ENCODE measurements at regions not wholly inside any gene's neighbourhood (a gene's known extent, or its start where the extent isn't known, plus 50 kb on each side); places are given as distances from the start of the nearest gene placed in this dataset.
A peak's percentile ranks its signal among the peaks of the same experiment; 100 is the strongest.
"Not testable (repeated sequence)": the region's sequence is repeated elsewhere in the genome, so short reads cannot be mapped to it uniquely, and the experiment has no call there.

DNA sequence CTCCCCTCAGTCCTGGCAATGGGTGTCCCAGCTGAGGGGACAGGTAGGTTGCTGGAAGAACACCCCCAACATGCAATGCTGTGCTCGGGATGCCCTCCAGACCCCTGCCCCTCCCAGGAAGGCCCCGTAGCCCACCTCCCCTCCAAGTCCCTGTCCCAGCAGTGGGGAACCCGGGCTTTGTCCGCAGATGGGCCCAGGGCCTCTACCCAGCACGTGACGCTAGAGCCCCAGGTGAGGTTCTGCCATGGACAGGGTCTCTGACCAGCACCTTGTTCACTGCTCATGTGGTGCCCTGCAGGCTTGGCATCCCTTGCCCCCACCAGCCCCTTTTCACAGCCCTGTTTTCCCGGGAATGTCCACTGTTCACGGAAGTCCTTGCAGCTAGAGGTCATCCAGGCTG is 220.0 kb upstream of the SGCG start:
- DNase-seq: no peak

DNA sequence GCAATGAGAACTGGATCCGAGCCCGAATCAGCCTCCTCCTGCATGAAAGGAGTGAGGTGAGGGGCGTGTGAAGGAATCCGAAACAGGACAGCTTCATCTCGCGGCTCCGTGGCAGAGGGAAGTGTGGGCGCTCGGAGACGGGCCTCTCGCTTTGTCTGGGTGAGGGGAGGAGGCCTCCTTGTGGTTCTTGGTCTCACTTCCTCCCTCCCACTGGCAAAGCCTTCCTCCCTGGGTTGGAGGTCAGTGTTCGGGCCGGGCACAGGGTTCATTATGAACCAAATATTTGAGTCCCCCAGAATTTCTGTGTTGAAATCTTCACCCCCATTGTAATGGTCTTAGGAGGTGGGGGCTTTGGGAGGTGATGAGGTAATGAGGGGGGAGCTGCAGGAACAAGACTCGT is 219.4 kb upstream of the SGCG start:
- not testable (repeated sequence) for DNase-seq

DNA sequence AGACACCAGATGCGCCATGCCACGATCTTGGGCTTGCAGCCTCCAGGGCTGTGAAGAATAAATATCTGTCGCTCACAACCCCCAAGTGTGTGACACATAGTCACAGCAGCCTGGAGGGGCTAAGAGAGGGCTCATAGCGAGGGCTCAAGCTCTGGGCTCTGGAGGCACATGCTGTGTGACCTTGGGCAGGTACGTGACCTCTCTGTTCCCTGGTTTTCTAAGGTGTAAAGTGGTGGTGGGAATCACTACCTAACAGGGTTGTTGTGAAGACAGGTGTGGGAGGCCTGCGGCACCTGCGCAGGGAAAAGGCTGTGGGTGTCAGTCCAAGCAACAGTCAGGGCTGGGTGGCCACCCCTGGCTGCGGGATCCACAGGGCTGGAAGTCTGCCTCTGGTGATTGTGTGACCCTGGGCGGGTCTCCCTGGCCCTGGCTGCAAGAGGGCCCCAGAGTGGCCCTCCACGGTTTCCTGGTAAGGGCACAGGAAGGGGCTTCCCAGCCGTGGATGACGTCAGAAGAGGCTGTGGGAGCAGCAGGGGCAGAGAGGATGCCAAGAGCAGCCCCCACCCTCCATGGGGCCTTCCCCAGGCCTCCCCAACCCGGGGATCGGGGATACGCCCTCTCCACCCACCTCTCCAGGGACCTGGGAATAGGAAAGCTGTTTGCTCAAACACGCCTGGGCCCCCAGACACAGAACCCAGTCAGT is 218.8 kb upstream of the SGCG start:
- no peak for DNase-seq

DNA sequence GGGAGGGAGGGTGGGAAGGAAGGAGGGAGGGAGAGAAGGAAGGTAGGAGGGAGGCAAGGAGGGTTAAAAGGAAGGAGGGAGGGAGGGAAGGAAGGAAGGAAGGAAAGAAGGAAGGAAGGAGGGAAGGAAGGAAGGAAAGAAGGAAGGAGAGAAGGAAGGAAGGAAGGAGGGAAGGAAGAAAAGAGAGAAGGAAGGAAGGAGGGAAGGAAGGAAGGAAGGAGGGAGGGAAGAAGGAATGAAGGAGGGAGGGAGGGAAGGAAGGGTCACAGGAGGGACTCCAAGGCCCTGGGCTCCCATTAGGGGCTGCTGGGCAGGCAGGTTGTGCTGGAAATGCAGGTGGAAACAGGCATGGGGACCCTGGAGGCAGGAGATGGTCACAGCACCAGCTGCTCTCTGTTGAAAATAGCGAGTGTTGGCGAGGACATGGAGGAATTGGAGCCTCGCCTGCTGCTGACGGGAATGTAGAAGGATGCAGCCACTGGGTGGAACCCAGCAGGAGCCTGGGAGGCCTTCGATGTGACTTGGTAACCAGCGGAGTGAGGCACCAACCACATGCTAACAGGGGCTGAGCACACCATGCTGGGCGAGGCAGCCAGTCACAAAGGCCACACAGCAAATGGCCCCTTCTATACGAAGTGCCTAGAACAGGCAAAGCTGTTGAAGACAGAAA is 217.3 kb upstream of the SGCG start:
- DNase-seq: not testable (repeated sequence)

DNA sequence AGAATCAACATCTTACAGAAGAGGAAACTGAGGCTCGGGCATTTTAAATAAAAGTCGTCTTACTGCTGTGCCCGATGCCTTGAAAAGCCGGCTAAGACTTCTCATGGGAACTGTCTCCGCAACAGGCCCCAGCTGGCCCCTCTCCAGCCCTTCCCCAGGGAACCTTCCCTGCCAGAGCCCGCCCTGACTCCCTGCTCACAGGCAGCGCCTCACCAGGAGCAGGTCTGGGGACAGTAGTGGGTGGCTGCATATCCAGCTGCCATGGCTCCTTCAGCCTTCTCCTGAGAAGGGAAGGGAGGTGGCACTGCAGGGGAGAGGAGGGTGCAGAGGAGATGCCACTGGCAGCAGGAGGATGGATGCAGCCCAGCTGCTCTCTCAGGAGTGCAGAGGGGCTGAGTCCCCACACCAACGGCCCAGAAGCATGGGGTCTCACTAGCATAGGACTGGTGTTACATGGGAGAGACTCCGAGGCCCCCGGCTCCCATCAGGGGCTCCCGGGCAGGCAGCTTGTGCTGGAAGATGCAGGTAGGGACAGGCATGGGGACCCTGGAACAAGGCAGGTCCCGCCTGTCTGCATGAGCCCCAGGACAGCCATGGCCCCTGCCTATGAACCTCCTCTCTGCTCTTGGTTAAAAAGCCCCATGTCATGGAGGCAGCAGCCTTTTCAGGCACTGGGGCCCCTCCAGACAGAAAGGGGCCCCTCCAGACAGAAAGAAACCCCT is 216.4 kb upstream of the SGCG start:
- no peak for DNase-seq

DNA sequence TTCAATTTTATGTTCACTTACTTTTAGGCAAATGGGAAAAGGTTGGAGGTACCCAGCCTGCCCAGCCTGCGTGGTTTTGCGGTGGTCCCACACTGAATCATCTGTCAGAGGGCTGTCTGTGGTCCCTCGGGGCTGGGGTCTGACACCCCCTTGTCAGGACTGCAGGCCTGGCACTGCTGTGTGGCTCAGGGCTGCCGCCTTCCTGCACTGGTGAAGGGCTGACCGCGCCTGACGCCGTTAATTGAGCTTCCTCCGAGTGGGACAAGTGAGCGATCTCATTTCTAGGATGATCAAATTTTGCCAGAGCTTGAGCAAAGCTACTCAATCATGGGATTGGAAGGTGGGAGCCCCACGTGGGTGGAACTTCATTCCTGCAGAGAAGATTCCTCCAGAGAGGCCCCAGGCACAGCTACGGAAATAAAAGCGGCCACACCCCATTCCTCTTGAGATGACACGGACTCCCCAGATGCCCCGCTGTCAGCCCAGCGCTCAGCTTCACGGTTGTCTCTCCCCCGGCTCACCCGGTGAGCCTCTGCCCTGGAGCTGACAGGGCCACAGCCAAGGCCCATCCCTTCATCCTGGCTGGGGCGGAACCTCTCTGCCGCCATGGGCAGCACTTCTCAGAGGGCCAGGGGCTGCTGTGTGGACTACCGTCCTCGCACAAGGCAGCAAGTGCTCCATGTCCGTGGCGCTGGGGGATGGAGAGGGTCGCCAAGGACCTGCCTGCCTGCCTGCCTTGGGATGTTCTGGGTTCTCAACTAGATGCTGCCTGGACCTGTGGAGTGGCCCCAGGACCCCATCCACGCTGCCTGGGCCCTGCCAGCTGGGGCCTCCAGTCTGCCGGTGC is 215.5 kb upstream of the SGCG start:
- peak; percentile 11 for DNase-seq

DNA sequence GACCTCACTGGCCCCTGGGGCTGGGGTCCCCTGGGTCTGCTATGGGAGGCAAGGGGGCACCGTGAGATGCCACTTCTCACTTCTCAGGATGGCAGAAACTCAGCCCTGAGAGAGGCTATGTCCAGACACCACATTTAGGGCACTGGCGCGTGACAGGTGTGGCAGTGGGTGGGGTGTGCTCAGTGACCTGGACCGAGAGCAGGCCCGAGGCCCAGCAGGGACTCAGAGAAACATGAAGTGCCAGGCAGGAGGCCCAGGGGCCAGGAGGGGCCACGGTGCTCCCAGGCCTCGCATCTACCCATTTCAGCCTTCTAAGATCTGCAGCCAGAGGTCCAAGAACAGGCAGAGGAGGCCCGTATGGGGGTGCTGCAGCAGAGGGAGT is 214.9 kb upstream of the SGCG start:
- DNase-seq: not testable (repeated sequence)

DNA sequence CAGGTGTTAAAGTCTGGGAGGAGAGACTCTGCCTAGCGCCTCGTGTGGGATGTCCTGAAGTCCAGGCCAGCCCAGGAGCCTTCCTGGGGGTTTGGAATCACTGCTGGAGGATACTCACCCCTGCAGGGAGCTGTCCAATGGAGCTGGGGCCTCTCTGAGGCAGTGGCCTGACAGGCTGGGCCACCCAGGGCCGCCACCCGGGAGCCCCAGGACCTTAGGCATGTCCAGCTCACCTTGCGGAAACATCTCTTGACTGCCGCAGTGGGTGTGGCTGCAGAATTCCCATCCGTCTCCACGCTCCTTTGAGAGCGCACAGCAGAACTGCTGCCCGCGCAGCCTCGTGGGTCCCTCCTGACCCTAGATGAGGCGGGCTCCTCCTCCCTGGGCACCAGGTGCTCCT is 214.0 kb upstream of the SGCG start:
- DNase-seq: not testable (repeated sequence)

DNA sequence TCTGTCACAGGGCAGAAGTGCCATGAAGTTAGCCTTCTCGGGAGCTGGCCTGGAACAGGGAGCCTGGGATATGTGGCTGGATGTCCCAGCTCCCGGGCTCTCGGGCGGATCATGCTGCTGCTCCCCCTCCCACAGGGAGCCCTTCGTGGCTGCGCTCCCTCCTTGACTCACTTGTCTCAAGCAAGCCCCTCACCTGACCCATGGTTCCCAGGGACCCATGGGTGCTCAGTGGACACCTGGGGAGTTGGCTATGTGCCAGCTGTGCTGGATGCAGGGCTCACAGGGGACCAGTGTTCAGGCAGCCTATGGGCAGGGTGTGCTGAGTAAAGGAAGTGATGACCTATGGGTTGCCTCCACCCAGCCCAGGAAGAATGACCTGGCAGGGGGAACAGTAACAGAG is 213.1 kb upstream of the SGCG start:
- no peak for DNase-seq

DNA sequence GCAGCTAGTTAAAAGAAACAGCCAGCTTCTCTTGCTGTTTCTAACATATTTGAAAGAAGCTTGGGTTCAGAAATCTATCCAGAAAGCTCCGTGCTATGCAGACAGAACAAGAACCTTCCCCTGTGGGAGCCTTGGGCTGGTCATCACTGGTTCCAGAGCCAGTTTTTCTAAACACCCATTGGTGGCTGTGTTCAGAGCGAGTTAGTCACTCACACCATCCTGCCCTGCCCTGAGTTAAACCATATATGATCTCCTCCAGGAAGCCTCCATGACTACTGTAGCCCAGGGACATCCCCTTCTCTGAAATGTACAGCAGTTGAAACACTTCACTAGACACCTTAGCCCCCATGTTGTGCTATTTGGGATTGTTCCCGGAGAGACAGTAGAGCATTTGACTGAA is 200.8 kb upstream of the SGCG start:
- DNase-seq: no peak

DNA sequence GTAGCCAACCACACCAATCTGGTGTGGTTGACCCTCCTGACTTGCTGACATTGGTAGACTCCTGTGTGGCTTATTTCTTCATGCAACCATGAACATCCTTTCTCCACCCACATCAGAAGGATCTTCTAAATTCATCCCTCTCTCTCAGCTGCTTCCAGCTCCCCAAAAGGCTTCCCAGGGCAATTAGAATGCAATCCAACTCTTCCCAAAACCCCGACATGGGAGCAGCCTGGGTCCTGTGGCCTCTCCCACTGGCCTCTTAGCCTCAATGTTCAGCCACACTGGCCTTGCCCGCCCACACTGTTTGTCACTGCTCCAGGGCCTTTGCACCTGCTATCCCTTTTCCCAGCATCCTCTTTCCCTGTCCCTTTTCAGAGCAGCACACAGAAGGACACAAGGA is 199.8 kb upstream of the SGCG start:
- no peak for DNase-seq

DNA sequence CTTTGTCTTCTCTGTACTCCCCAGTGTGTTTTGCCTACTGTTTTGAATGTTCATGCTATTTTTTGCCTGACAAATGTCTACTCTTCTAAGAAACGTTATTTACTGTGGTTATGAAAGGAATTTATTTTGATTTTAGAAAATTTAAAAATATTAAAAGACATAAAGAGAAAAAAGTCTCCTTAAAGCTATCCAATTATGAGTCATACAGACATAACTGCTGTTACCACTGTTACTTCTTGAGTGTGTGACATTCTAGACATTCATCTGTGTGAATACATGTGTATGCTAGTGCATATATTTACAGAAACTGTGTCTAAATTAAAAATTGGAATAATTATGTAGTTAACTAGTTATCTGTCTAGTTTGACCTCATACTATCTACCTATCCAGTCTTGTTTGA is 187.6 kb upstream of the SGCG start:
- no peak for DNase-seq

DNA sequence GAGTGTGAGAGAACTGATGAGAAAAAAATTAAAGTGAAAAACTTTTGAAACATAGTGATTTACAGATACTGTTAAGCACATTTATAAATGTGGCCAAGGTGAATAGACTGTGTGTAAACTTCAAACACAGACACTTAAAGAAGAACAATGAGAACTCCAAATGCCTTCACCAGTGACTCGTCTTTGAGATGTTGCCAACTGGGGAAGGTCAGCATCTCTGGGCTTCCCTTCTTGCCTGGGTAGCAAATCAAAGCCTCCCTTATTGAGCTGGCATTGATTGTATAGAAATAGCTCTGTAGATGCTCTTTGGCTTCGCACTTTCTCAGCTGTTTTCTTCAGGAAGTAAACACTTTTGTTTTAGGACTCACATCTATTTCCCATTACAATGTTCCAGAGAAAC is 177.3 kb upstream of the SGCG start:
- DNase-seq: no peak

DNA sequence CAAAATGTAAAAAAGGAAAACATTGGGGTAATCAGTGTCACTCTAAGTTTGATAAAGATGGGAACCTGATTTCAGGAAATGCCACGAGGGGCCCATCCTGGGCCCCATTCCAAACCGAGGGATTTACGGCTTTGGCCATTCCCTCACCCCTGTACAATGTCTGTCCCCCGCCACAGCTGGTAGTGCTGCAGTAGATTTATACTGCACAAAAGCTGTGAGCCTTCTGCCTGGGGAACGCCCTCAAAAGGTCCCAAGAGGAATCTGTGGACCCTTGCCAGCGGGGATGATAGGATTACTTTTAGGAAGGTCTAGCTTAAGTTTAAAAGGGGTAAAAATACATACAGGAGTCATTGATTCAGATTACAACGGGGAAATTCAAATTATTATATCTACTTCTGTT is 173.4 kb upstream of the SGCG start:
- no peak for DNase-seq

DNA sequence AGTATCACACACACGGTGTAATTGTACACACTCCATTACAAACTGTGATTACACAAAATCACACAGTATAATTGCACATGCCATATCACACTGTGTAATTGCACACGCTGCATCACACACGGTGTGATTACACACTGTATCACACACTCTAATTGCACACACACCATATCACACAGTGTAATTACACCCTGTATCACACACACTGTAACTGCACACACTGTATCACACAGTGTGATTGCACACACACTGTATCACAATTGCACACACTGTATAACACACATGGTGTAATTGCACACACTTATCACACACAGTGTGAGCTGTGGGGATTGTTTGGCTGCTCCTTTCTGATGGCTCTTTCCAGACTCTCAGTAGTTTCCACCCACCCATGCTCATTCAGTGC is 162.6 kb upstream of the SGCG start:
- DNase-seq: no peak

DNA sequence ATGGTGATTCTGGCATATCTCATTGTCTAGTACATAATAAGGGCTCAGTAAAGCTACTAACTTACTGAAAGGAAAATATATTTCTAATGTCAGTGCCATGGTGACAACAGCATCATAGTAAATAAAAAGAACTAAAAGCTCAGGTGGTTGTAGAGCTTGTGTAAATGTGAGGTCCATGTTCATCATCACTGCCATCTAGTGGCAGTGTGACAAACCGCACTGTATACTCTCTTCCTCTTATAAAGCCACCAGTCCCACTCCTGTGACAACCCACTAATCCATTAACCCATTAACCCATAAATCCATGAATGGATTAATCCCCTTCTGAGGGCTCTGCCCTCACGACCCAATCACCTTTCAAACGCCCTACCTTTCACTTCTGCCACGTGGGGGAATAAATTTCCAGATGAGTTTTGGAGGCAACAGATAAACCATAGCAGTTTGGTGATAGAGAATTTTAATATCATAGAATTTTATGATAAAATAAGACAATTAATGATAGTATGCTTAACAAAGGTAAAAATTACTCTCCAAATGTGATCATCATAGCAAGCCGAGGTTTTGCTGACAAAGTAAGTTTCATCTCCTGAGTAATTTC is 160.4 kb upstream of the SGCG start:
- DNase-seq: peak; percentile 44

DNA sequence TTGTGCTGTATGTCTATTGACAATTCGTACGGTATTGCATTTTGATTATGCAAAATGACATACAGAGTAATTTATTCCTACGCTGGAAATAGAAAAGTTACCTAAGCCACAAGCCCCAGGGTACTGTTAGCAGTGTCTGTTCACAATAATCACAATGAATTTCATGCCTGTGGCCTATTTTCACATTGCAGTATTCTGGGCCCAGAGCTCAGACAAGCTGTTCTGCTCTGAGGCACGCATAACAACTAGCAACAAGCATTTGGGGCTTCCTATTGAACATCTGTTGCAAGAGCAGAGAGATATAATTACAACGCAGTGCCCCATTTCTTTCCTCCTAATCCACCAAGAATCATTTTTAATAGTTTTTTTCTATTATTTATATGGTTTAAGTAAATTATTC is 158.9 kb upstream of the SGCG start:
- DNase-seq: no peak

DNA sequence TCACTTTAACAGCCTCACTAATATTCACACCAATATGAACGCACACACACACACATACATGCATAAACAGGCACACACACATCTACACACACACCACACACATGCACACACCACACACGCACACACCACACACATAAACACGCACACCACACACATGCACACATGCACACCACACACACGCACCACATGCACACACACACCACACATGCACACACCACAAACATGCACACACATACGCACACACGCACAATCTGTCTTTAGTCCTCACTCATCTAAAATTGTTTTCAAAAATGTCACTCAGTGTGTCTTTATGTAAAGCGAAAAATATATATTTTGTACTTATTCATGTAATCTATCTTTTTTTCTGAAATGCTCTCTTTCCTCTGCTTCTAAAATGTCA is 158.1 kb upstream of the SGCG start:
- DNase-seq: no peak

DNA sequence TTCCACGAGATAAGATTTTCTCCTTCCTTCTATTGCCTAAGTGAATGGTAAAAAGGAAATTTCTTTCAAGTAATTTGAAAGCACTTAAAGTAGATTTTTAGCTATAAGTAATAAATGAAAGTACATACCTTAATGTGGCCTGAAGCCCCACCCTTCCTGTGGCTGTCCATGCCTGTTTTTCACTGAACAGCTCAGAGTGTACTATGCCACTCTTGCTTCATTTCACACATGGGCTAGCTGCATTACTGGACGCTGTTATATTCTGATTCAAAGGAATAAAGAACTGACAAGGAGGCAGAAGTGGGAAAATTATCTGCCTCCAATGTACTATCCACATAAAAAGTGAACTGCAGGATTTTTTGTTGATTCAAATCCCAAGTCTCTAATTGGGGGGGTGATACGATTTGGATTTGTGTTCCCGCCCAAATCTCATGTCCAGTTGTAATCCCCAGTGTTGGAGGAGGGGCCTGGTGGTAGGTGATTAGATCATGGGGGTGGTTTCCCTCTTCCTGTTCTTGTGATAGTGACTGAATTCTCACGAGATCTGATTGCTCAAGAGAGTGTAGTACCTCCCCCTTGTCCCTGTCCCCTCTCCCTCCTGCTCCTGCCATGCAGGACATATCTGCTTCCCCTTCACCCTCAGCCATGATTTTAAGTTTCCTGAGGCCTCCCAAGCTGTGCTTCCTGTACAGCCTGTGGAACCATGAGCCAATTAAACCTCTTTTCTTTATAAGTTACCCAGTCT is 154.7 kb upstream of the SGCG start:
- DNase-seq: no peak

DNA sequence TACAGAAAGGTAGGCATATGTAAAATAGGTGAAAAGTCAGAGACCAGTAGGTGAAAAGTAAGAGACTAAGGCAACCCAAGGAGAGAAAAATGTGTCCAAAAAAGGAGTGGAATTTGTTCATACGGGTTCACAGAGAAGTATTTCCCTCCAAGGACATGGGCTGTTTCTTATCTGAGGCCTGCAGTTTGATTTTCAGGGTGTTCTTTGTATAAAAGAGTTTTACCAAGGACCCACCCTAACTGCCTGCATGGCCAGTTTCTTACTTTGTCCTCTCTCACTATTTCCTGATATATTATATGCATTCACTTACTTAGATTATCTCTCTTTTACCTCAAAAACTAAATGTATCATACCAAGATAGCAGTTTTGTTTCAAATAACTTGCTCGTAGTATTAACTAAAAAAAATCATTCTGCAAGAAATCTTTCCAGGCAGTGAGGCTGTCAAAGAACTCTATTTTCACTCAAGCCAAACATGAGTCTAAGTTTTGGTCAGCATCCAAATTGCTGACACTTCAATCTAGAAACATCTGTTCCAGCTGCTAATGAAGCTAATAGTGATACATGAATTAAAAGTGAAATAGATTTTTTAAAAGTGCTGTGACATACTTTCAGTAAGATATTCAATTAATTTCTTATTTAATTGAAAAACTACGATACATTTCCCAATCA is 141.4 kb upstream of the SGCG start:
- DNase-seq: no peak

DNA sequence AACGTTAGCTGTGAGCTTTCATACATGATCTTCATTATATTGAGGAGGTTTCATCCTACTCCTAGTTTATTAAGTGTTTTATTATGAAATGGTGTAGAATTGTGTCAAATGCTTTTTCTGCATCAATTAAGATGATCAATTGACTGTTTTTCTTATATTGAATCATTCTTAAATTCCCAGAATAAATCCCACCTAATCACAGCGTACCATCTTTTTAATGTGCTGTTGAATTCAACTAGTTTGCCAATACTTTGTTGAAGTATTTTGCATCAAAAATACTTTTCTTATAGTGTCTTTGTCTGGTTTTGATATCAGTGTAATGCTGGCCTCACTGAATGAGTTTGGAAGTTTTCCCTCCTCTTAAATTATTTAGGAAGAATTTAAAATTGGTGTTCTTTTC is 138.6 kb upstream of the SGCG start:
- no peak for DNase-seq

DNA sequence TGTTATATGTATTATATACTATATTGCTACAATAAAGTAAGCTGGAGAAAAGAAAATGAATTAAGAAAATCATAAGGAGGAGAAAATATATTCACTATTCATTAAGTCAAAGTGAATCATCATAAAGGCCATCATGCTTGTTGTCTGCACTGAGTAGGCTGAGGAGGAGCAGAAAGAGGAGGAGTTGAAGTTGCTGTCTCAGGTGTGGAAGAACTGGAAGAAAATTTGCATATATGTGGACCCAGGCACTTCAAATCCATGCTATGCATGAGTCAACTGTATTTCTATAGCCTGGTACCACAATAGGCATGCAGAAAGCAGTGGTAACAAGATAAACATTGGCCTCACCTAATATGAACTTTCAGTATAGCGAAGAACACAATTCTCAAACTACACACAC is 135.9 kb upstream of the SGCG start:
- DNase-seq: no peak
